ENCODE measurements at regions not wholly inside any gene's neighbourhood (a gene's known extent, or its start where the extent isn't known, plus 50 kb on each side); places are given as distances from the start of the nearest gene placed in this dataset.
A peak's percentile ranks its signal among the peaks of the same experiment; 100 is the strongest.

DNA sequence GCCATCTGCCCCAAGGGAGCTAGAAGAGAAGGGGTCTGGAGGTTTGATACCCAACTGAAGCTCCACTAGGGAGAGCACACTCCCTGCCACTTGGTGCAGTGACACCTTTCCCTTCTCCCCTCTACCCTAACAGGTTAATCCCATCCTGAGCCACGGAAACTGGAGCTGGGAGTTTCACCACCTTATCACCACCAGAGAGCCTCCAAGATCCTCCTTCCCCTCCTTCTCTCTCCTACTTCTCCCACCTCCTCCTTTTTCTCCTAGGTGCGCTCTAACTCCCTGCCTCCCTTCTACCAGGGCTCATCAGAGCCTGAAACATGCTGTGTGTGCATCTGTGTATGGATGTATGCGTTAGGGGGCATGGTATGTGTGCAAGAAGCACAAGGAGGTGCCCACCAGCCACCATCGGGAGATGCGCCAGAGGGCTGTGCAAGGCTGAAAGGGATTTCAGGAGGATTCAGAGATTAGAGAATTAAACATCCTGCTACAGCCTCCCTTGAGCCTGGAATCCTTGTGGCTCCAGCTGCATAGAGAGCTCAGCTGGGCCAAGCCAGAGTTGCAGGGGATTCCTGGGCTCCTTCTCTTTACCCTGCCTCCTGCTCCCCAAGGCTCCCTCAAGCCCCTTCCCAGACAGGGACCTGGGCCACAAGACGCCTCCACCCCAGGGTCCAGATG is 89.8 kb downstream of the PCDH1 start:
- H3K9ac ChIP-seq (ENCODE audit: low read length) = no peak overlapping the region
- peaks cover 30% of the 10 kb centered on the region for H3K4me1 ChIP-seq (ENCODE audit: low read length)
- no peaks in the 10 kb centered on the region for H3K9me3 ChIP-seq (ENCODE audit: low read length)
- H3K79me2 ChIP-seq (ENCODE audit: low read length) = no peaks in the 10 kb centered on the region
- no peaks in the 10 kb centered on the region for H3K9me2 ChIP-seq (replicated peaks; ENCODE audit: insufficient read depth, low read length)
- no peak for DNase-seq
- no peak overlapping the region for H3K4me3 ChIP-seq (ENCODE audit: low read length)
- no peaks in the 10 kb centered on the region for H3K27me3 ChIP-seq (ENCODE audit: low read length)
- no peak overlapping the region for H3K4me2 ChIP-seq (ENCODE audit: low read depth, low read length, poor library complexity, severe bottlenecking)
- no peaks in the 10 kb centered on the region for H4K20me1 ChIP-seq (ENCODE audit: insufficient read depth, low read depth, low read length)
- H3K36me3 ChIP-seq (ENCODE audit: insufficient read depth, low read length) = no peaks in the 10 kb centered on the region
- H3K27ac ChIP-seq (ENCODE audit: low read length) = no peak overlapping the region
- no peak overlapping the region for H2AFZ ChIP-seq (ENCODE audit: low read length)

- 0 out of 2 replicates have a peak overlapping the region, but pooled peaks have one; percentile 3 for H3K9ac ChIP-seq (ENCODE audit: low read length)
- no peaks in the 10 kb centered on the region for H3K9me3 ChIP-seq (ENCODE audit: low read length)
- H3K9me2 ChIP-seq (replicated peaks; ENCODE audit: insufficient read depth, low read length) = no peaks in the 10 kb centered on the region
- no peak overlapping the region for H3K4me3 ChIP-seq (ENCODE audit: low read length)
- H3K4me1 ChIP-seq (ENCODE audit: low read length) = peaks cover 41% of the 10 kb centered on the region
- no peaks in the 10 kb centered on the region for H3K79me2 ChIP-seq (ENCODE audit: low read length)
- no peak for DNase-seq
- H3K36me3 ChIP-seq (ENCODE audit: insufficient read depth, low read length) = no peaks in the 10 kb centered on the region
- H3K27me3 ChIP-seq (ENCODE audit: low read length) = no peaks in the 10 kb centered on the region
- no peak overlapping the region for H3K27ac ChIP-seq (ENCODE audit: low read length)
- no peak overlapping the region for H2AFZ ChIP-seq (ENCODE audit: low read length)
- no peak overlapping the region for H3K4me2 ChIP-seq (ENCODE audit: low read depth, low read length, poor library complexity, severe bottlenecking)
- no peaks in the 10 kb centered on the region for H4K20me1 ChIP-seq (ENCODE audit: insufficient read depth, low read depth, low read length)
Observed at GRCh38 chr5:141787376-141787775, 90.8 kb downstream of the PCDH1 start.

DNA sequence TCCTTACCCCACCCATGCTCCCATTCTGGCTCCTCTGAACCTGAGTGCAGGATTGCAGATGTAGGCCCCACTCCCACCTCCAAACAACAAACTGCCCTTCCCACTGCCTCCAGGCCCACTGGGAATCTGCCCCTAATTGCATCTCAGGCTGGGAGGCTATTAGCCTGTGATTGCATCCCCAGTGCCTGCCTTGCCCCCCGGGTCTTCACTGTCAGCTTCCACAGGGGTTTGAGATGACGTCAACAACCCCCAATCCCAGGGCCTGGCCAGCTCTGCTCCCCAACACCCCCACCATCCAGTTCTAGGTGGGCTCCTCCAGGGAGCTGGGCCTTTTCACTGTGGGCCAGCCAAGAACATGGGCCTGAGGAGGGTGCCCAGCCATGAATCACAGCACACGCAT is 91.5 kb downstream of the PCDH1 start:
- H2AFZ ChIP-seq (ENCODE audit: low read length) = no peak overlapping the region
- no peaks in the 10 kb centered on the region for H3K79me2 ChIP-seq (ENCODE audit: low read length)
- H3K9me2 ChIP-seq (replicated peaks; ENCODE audit: insufficient read depth, low read length) = no peaks in the 10 kb centered on the region
- H3K4me3 ChIP-seq (ENCODE audit: low read length) = no peak overlapping the region
- no peaks in the 10 kb centered on the region for H3K36me3 ChIP-seq (ENCODE audit: insufficient read depth, low read length)
- no peaks in the 10 kb centered on the region for H3K27me3 ChIP-seq (ENCODE audit: low read length)
- H3K9ac ChIP-seq (ENCODE audit: low read length) = no peak overlapping the region
- H3K4me1 ChIP-seq (ENCODE audit: low read length) = peaks cover 48% of the 10 kb centered on the region
- H4K20me1 ChIP-seq (ENCODE audit: insufficient read depth, low read depth, low read length) = no peaks in the 10 kb centered on the region
- H3K4me2 ChIP-seq (ENCODE audit: low read depth, low read length, poor library complexity, severe bottlenecking) = no peak overlapping the region
- no peak overlapping the region for H3K27ac ChIP-seq (ENCODE audit: low read length)
- DNase-seq = no peak
- no peaks in the 10 kb centered on the region for H3K9me3 ChIP-seq (ENCODE audit: low read length)

DNA sequence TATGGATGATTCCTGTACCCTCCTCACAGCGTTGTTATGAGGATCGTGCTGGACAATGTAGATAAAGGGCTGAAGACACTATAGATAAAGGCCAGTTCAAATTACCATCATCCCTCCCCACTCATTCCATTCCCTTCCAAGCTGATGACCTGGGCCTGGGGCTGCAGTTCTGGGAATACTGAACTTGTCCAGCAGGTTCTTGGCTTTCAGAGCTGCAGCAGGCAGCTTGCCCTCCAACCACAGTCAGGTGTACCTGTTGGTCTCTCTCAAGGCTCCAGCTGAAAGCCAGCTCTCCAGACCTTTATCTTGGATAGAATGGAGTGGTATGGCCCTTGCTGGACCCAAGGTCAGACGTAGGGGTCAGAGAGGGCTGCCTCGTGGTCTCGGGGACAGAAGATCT is 92.5 kb downstream of the PCDH1 start:
- no peak overlapping the region for H2AFZ ChIP-seq (ENCODE audit: low read length)

DNA sequence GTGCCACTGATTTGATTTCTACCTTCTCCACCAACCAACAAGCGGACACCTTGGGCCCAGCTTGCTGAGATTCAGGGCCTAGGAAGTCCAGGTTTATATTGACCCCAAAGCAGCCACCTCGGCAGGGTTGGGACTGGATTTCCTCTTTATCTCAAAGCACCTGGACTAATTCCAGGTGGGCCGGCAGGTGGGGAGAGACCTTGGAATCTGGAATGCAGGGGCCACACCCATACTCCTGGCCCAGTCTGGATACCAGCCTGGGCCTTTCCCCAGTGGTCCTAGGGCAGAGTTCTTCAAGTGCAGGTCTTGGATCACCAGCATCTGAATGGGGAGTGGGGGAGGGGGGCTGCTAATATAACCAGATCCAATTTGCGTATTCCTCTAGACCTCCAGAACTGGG is 93.1 kb downstream of the PCDH1 start:
- peaks cover 63% of the 10 kb centered on the region for H3K4me1 ChIP-seq (ENCODE audit: low read length)
- no peak overlapping the region for H3K27ac ChIP-seq (ENCODE audit: low read length)
- H3K36me3 ChIP-seq (ENCODE audit: insufficient read depth, low read length) = no peaks in the 10 kb centered on the region
- no peaks in the 10 kb centered on the region for H3K9me3 ChIP-seq (ENCODE audit: low read length)
- no peak for DNase-seq
- H4K20me1 ChIP-seq (ENCODE audit: insufficient read depth, low read depth, low read length) = no peaks in the 10 kb centered on the region
- H3K9me2 ChIP-seq (replicated peaks; ENCODE audit: insufficient read depth, low read length) = no peaks in the 10 kb centered on the region
- H3K79me2 ChIP-seq (ENCODE audit: low read length) = no peaks in the 10 kb centered on the region
- H3K4me3 ChIP-seq (ENCODE audit: low read length) = no peak overlapping the region
- no peak overlapping the region for H3K4me2 ChIP-seq (ENCODE audit: low read depth, low read length, poor library complexity, severe bottlenecking)
- H2AFZ ChIP-seq (ENCODE audit: low read length) = no peak overlapping the region
- H3K9ac ChIP-seq (ENCODE audit: low read length) = no peak overlapping the region
- H3K27me3 ChIP-seq (ENCODE audit: low read length) = no peaks in the 10 kb centered on the region

More for the DNA sequence above, 92.5 kb downstream of the PCDH1 start:
- H4K20me1 ChIP-seq (ENCODE audit: insufficient read depth, low read depth, low read length) = no peaks in the 10 kb centered on the region
- H3K27ac ChIP-seq (ENCODE audit: low read length) = no peak overlapping the region
- H3K79me2 ChIP-seq (ENCODE audit: low read length) = no peaks in the 10 kb centered on the region
- no peak overlapping the region for H3K4me2 ChIP-seq (ENCODE audit: low read depth, low read length, poor library complexity, severe bottlenecking)
- no peaks in the 10 kb centered on the region for H3K9me2 ChIP-seq (replicated peaks; ENCODE audit: insufficient read depth, low read length)
- H3K4me3 ChIP-seq (ENCODE audit: low read length) = no peak overlapping the region
- no peaks in the 10 kb centered on the region for H3K27me3 ChIP-seq (ENCODE audit: low read length)
- no peak for DNase-seq
- no peaks in the 10 kb centered on the region for H3K9me3 ChIP-seq (ENCODE audit: low read length)
- H3K4me1 ChIP-seq (ENCODE audit: low read length) = peaks cover 57% of the 10 kb centered on the region
- H3K9ac ChIP-seq (ENCODE audit: low read length) = no peak overlapping the region
- H3K36me3 ChIP-seq (ENCODE audit: insufficient read depth, low read length) = no peaks in the 10 kb centered on the region

GRCh38 chr5:141784529-141784928 is 93.7 kb downstream of the PCDH1 start:
- Histone ChIP-seq H2AFZ (ENCODE audit: low read length) (0 out of 2 replicates have a peak overlapping the region, but pooled peaks have one; percentile 7), H3K9ac (ENCODE audit: low read length) (peak overlapping the region; percentile 69; the same call in 1 of the 2 replicates), H3K9me2 (replicated peaks; ENCODE audit: insufficient read depth, low read length) (no peaks in the 10 kb centered on the region), H3K36me3 (ENCODE audit: insufficient read depth, low read length) (no peaks in the 10 kb centered on the region), H4K20me1 (ENCODE audit: insufficient read depth, low read depth, low read length) (no peaks in the 10 kb centered on the region), H3K9me3 (ENCODE audit: low read length) (no peaks in the 10 kb centered on the region), H3K27ac (ENCODE audit: low read length) (no peak overlapping the region), H3K4me3 (ENCODE audit: low read length) (no peak overlapping the region), H3K4me1 (ENCODE audit: low read length) (peaks cover 69% of the 10 kb centered on the region), H3K4me2 (ENCODE audit: low read depth, low read length, poor library complexity, severe bottlenecking) (peak overlapping the region; percentile 69), H3K27me3 (ENCODE audit: low read length) (no peaks in the 10 kb centered on the region), H3K79me2 (ENCODE audit: low read length) (no peaks in the 10 kb centered on the region)
- DNase-seq = no peak

GRCh38 chr5:141783947-141784296 is 94.3 kb downstream of the PCDH1 start:
- H2AFZ ChIP-seq (ENCODE audit: low read length) = no peak overlapping the region
- H3K27me3 ChIP-seq (ENCODE audit: low read length) = no peaks in the 10 kb centered on the region
- H3K36me3 ChIP-seq (ENCODE audit: insufficient read depth, low read length) = no peaks in the 10 kb centered on the region
- H3K4me1 ChIP-seq (ENCODE audit: low read length) = peaks cover 75% of the 10 kb centered on the region
- no peaks in the 10 kb centered on the region for H4K20me1 ChIP-seq (ENCODE audit: insufficient read depth, low read depth, low read length)
- H3K79me2 ChIP-seq (ENCODE audit: low read length) = no peaks in the 10 kb centered on the region
- no peaks in the 10 kb centered on the region for H3K9me3 ChIP-seq (ENCODE audit: low read length)
- DNase-seq = no peak
- peak overlapping the region; percentile 69 for H3K9ac ChIP-seq (ENCODE audit: low read length)
- no peaks in the 10 kb centered on the region for H3K9me2 ChIP-seq (replicated peaks; ENCODE audit: insufficient read depth, low read length)
- H3K27ac ChIP-seq (ENCODE audit: low read length) = peak overlapping the region; percentile 1; the same call in 1 of the 2 replicates
- peak overlapping the region; percentile 69 for H3K4me2 ChIP-seq (ENCODE audit: low read depth, low read length, poor library complexity, severe bottlenecking)
- peak overlapping the region; percentile 54; the same call in 1 of the 2 replicates for H3K4me3 ChIP-seq (ENCODE audit: low read length)

GRCh38 chr5:141783005-141783946 is 94.9 kb downstream of the PCDH1 start:
- peak; percentile 89 for DNase-seq
- H4K20me1 ChIP-seq (ENCODE audit: insufficient read depth, low read depth, low read length) = no peaks in the 10 kb centered on the region
- H3K27me3 ChIP-seq (ENCODE audit: low read length) = no peaks in the 10 kb centered on the region
- H3K9me2 ChIP-seq (replicated peaks; ENCODE audit: insufficient read depth, low read length) = no peaks in the 10 kb centered on the region
- H3K79me2 ChIP-seq (ENCODE audit: low read length) = no peaks in the 10 kb centered on the region
- H3K27ac ChIP-seq (ENCODE audit: low read length) = peak overlapping the region; percentile 100
- H3K4me3 ChIP-seq (ENCODE audit: low read length) = peak overlapping the region; percentile 54
- H3K4me2 ChIP-seq (ENCODE audit: low read depth, low read length, poor library complexity, severe bottlenecking) = peak overlapping the region; percentile 69
- H3K9me3 ChIP-seq (ENCODE audit: low read length) = no peaks in the 10 kb centered on the region
- H3K9ac ChIP-seq (ENCODE audit: low read length) = peak overlapping the region; percentile 69
- H3K36me3 ChIP-seq (ENCODE audit: insufficient read depth, low read length) = no peaks in the 10 kb centered on the region
- no peak overlapping the region for H2AFZ ChIP-seq (ENCODE audit: low read length)
- H3K4me1 ChIP-seq (ENCODE audit: low read length) = peaks cover 82% of the 10 kb centered on the region
